ENCODE measurements at regions not wholly inside any gene's neighbourhood (a gene's known extent, or its start where the extent isn't known, plus 50 kb on each side); places are given as distances from the start of the nearest gene placed in this dataset.
A peak's percentile ranks its signal among the peaks of the same experiment; 100 is the strongest.

- no peak for DNase-seq
Observed at GRCh38 chr9:119588874-119589744, 219.9 kb upstream of the BRINP1 start.

- no peak for DNase-seq
Observed at GRCh38 chr9:119577881-119578280, 208.6 kb upstream of the BRINP1 start.

GRCh38 chr9:119559986-119560385, 190.8 kb upstream of the BRINP1 start:
- no peak for DNase-seq

DNA sequence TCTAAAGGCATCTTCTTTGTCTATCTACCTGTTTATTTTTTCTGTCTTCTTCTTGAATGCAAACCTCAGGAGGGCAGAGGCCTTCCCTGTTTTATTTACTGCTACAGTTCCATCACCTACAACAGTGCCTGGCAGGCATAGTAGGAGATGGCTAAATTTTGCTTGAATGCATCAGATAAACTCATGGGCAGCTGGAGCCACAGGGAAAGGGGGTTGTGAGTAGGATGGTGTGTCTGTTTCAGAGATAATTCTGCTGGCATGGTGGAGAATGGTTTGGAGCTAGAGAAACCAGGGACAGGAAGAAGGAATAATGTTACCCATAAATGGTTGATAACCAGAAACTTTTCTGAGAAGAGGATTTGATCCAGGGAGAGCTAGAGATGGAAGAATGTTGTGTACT, 189.8 kb upstream of the BRINP1 start:
- DNase-seq = no peak

DNA sequence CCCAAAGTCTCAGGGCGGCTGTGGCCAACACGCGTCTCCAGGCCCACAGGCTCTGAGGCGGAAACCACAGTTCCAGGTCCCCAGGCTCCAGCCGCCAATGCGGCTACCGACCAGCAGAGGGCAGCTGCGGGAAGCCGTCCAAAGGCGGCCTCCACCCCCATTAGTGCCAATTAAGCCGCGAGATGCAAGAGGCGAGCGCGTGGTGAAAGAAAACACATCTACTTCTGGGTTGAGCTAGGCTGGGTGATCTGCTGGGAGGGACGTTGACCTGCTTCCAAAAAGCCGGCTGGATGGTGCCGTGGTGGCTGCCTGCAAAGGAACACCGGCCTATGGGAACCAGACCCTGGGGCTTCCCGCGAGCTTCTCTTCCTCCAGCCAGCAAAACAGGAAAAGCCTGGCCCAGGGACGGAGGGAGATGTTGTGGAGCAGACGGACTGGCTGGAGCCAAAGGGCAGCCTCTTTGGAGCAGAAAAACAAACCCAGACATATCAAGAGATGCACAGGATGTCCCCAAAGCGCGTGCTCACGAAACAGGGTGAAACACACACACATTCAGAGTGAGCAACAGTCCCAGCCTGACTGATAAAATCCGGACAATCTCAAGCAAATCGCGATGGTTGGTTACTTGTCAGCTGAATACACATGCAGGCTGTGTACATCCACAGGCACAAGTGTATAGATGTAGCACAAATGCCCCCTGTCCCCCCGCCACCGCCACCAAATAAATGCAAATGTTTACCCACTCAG, 187.1 kb upstream of the BRINP1 start:
- peak; percentile 77 for DNase-seq

DNA sequence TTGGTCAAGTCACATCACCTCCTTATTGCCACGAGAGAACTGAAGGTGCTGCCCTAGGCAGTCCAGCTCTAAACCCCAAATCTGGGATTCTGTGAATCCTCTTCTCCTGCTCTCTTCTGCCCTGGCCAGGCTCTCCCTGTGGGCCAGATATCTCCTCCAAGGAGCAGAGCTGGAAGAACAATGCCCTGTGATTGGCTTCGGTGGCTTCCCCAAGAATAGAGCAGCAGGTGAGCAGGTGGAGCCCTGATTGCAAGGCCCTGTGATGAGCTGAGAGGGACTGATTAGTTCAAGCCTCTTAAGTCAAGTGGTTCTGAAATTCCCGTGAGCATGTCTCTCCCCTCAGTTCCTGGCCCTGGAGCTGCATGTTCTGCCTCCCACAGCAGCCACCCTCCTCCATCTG, 175.3 kb upstream of the BRINP1 start:
- DNase-seq = no peak

DNA sequence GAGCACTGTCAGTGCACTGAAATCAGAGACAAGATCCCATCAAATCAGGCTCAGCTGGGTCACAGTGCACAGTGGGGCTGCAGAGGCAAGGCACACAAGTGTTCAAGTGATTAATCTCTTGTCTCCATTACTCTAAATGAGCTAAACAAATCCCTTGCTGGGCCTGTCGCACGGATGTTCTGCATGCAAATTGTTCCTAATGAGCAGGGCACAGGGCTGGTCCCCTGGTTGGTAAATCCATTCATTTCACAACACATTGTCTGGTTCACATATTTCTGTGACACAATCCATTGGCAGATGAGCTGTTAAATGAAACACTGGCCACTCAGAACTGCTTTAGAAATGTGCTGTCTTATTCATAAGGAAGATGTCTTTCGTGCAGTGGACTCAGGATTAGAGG, 167.9 kb upstream of the BRINP1 start:
- no peak for DNase-seq

DNA sequence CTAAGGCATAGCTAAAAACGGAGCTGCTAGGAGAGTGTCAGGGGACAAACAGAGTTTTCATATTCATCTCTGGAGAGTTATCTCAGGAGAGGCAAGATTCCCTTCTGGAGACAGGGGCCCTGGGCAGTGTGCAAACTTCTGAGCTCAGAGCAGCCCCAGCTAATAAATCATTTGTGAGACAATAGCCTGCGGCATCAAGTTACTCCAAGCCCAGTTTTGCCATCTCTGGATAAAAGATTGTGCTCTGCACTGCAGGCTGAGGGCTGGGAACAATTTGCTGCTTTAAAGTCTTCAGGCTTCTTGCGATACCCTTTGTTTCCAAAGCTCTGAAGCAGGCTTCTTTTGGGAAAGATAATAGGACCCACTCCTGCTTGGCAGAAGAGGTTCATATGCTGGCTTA, 164.3 kb upstream of the BRINP1 start:
- no peak for DNase-seq

DNA sequence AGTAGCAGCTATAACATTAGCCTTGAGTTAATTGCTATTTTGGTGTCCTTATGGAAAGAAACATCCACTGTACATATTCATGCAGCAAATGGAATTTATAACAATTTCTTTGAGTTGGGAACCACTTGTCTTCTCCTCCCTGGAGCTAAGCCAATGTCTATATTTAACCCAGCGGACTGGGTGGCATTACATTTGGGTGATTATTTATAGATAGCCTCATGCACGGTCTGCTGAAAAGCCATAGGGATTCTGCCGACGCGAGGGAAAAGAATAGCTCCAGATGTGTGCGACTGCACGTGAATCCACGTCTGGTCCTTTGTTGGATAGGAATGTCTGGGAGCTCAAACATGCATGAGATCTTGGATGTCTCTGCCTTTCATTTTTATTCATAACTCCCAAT, 157.5 kb upstream of the BRINP1 start:
- DNase-seq = no peak

GRCh38 chr9:119523508-119523907, 154.3 kb upstream of the BRINP1 start:
- DNase-seq = no peak

- DNase-seq = no peak
Observed at GRCh38 chr9:119522381-119522780, 153.1 kb upstream of the BRINP1 start.

DNA sequence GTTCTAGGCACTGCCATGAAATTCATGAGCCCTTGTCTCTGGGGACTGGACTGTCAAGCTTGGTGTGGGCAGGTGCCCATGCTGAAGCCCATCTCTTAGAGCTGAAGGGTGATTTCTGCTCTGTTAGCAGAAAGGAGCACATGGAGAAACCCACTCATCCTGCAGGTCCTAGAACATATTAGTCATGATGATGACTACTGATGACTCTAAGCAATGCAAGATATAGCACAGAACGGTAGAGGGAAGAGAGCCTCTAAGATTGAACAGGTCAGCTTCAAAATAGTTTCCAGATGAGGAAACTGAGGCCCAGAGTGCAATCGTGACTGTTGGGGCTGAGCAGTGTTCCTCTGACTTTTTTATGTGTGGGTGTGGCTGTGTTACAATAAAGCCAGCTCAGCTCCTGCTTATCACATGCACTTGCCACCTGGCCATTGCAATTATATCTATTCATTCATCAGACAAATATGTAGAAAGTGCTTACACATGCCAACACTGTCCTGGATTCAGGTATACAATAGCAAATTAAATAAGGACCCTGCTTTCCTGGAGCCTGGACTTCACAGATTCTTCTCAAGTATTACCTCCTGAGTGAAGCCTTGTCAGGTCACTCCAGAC, 140.2 kb upstream of the BRINP1 start:
- no peak for DNase-seq

GRCh38 chr9:119501374-119501773, 132.1 kb upstream of the BRINP1 start:
- no peak for DNase-seq

GRCh38 chr9:119500072-119500771, 131.0 kb upstream of the BRINP1 start:
- no peak for DNase-seq

GRCh38 chr9:119487118-119487827, 118.0 kb upstream of the BRINP1 start:
- no peak for DNase-seq

- no peak for DNase-seq
Observed at GRCh38 chr9:119483153-119483552, 113.9 kb upstream of the BRINP1 start.

DNA sequence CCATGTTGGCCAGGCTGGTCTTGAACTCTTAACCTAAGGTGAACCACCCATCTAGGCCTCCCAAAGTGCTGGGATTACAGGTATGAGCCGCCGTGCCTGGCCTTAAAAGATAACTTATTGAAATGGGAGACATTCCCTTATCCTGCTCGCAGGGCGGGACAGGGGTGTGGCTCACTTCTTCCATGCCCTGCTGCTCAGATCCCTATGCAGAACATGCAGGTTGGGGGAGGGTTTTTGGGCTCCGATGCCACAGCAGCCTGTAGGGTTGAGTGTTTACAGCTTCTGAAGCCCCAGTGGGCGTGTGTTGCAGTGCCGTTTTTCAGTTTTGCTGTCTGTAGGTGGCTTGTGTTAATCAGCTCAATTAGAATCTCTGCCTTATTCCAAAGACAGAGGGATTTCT, 108.0 kb upstream of the BRINP1 start:
- DNase-seq = no peak

GRCh38 chr9:119458068-119458467, 88.8 kb upstream of the BRINP1 start:
- no peak for DNase-seq

GRCh38 chr9:119453980-119454379, 84.7 kb upstream of the BRINP1 start:
- no peak for DNase-seq

DNA sequence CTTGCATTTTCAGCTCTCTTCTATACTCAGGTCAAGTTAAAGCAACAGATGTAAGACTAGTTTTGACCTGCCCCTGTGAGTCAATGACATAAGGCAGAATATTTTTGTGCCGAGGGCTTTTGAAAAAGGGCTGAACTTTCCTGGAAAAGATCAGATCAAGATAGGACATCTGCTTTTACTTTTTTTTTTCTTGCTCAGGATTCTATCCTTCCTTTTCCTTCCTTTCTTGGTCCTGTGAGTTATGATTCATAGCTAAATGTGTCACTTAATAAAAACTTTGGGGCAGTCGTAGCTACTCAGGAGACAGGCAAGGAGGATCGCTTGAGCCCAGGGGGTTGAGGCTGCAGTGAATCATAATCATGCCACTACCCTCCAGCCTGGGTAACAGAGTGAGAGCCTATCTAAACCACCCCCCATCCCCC, 84.3 kb upstream of the BRINP1 start:
- no peak for DNase-seq

- DNase-seq = no peak
Observed at GRCh38 chr9:119451426-119451825, 82.2 kb upstream of the BRINP1 start.

- no peak for DNase-seq
Observed at GRCh38 chr9:119443179-119443578, 73.9 kb upstream of the BRINP1 start.

- DNase-seq = no peak
Observed at GRCh38 chr9:119441832-119442231, 72.6 kb upstream of the BRINP1 start.
